ENCODE measurements at regions not wholly inside any gene's neighbourhood (a gene's known extent, or its start where the extent isn't known, plus 50 kb on each side); places are given as distances from the start of the nearest gene placed in this dataset.

GRCh38 chr2:65488527-65488926 lies 56.1 kb upstream of the SPRED2 start:
- TF ChIP-seq CTCF (IDR thresholded peaks at IDR 0.05; ENCODE audit: poor library complexity) (no peak), EZH2phosphoT487 (IDR thresholded peaks at IDR 0.05; ENCODE audit: low read depth, severe bottlenecking, unreplicated experiment) (no peak), EZH2 (IDR thresholded peaks at IDR 0.05; ENCODE audit: borderline replicate concordance) (no peak)
- no peaks in the 10 kb centered on the region for H3K4me1 ChIP-seq (ENCODE audit: insufficient read depth)
- WGBS (ENCODE audit: low lambda C conversion rate, missing lambda C conversion rate), result 93% methylated on average over 3 of the region's 3 CpGs

DNA sequence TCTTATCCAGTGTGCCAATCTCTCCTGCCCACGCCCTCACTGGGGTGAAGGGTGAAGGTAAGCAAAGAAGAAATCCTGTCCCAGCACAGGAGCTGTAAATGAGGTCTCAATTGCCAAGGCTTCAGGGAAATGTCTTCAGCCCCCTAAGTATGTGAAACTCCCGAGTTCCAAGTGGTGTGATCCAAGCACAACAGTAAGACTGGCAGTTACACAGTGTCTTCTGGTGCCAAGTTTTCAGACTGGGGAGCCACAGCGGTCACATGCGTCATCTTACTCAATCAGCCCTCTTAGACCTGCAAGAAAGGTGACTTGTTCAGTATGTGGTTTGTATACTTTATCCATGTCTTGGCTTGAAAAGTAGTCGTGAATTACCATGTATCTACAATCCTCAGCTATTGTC lies 55.0 kb upstream of the SPRED2 start:
- no peaks in the 10 kb centered on the region for H3K4me1 ChIP-seq (ENCODE audit: insufficient read depth)
- no peaks in the 10 kb centered on the region for H4K20me1 ChIP-seq (ENCODE audit: insufficient read depth, poor library complexity, severe bottlenecking)
- no peaks in the 10 kb centered on the region for H3K27me3 ChIP-seq
- no peak overlapping the region for H3K27ac ChIP-seq
- H3K9me3 ChIP-seq (ENCODE audit: low read depth), result no peaks in the 10 kb centered on the region
- no peak for DNase-seq (ENCODE audit: low spot score)
- no peak overlapping the region for H3K4me2 ChIP-seq
- 84% methylated on average over 5 of the region's 5 CpGs for WGBS (ENCODE audit: low lambda C conversion rate, missing lambda C conversion rate)
- no peak overlapping the region for H2AFZ ChIP-seq
- TF ChIP-seq EZH2 (IDR thresholded peaks at IDR 0.05; ENCODE audit: borderline replicate concordance), result no peak
- no peaks in the 10 kb centered on the region for H3K9me2 ChIP-seq (replicated peaks; ENCODE audit: insufficient read depth)
- no peaks in the 10 kb centered on the region for H3K36me3 ChIP-seq (replicated peaks; ENCODE audit: insufficient read depth, low read depth)
- no peak overlapping the region for H3K4me3 ChIP-seq
- H3K79me2 ChIP-seq, result no peaks in the 10 kb centered on the region

More at GRCh38 chr2:65488527-65488926, 56.1 kb upstream of the SPRED2 start:
- no peak for DNase-seq (ENCODE audit: low spot score)
- no peak overlapping the region for H2AFZ ChIP-seq
- no peak overlapping the region for H3K4me2 ChIP-seq
- no peaks in the 10 kb centered on the region for H3K9me2 ChIP-seq (replicated peaks; ENCODE audit: insufficient read depth)
- no peak overlapping the region for H3K4me3 ChIP-seq
- H3K27me3 ChIP-seq, result no peaks in the 10 kb centered on the region
- no peaks in the 10 kb centered on the region for H3K9me3 ChIP-seq (ENCODE audit: low read depth)
- no peak overlapping the region for H3K27ac ChIP-seq
- H4K20me1 ChIP-seq (ENCODE audit: insufficient read depth, poor library complexity, severe bottlenecking), result no peaks in the 10 kb centered on the region
- H3K36me3 ChIP-seq (replicated peaks; ENCODE audit: insufficient read depth, low read depth), result no peaks in the 10 kb centered on the region
- no peaks in the 10 kb centered on the region for H3K79me2 ChIP-seq

DNA sequence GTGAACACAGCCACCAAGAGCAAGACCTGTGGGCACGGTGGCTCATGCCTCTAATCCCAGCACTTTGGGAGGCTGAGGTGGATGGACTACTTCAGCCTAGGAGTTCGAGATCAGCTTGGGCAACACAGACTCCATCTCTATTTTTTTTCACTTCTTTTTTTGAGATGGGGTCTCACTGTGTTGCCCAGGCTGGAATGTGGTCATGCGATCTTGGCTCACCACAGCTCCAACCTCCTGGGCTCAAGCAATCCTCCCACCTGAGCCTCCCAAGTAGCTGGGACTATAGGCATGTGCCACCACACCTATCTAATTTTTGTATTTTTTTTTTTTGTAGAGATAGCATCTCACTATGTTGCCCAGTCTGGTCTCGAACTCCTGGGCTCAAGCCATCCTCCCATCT lies 54.4 kb upstream of the SPRED2 start:
- H3K27me3 ChIP-seq, result no peaks in the 10 kb centered on the region
- H3K4me1 ChIP-seq (ENCODE audit: insufficient read depth), result no peaks in the 10 kb centered on the region
- no peak for DNase-seq (ENCODE audit: low spot score)
- no peak overlapping the region for H3K4me2 ChIP-seq
- WGBS (ENCODE audit: low lambda C conversion rate, missing lambda C conversion rate), result 90% methylated on average over 4 of the region's 4 CpGs
- no peak overlapping the region for H3K27ac ChIP-seq
- H3K79me2 ChIP-seq, result no peaks in the 10 kb centered on the region
- H3K4me3 ChIP-seq, result no peak overlapping the region
- no peaks in the 10 kb centered on the region for H3K36me3 ChIP-seq (replicated peaks; ENCODE audit: insufficient read depth, low read depth)
- H2AFZ ChIP-seq, result no peak overlapping the region
- no peaks in the 10 kb centered on the region for H3K9me2 ChIP-seq (replicated peaks; ENCODE audit: insufficient read depth)
- TF ChIP-seq EZH2 (IDR thresholded peaks at IDR 0.05; ENCODE audit: borderline replicate concordance) (no peak), EZH2phosphoT487 (IDR thresholded peaks at IDR 0.05; ENCODE audit: low read depth, severe bottlenecking, unreplicated experiment) (no peak), CTCF (IDR thresholded peaks at IDR 0.05; ENCODE audit: poor library complexity) (no peak)
- no peaks in the 10 kb centered on the region for H4K20me1 ChIP-seq (ENCODE audit: insufficient read depth, poor library complexity, severe bottlenecking)
- no peaks in the 10 kb centered on the region for H3K9me3 ChIP-seq (ENCODE audit: low read depth)

- WGBS (ENCODE audit: low lambda C conversion rate, missing lambda C conversion rate), result 100% methylated on average over 2 of the region's 2 CpGs
- TF ChIP-seq EZH2phosphoT487 (IDR thresholded peaks at IDR 0.05; ENCODE audit: low read depth, severe bottlenecking, unreplicated experiment) (no peak), EZH2 (IDR thresholded peaks at IDR 0.05; ENCODE audit: borderline replicate concordance) (no peak), CTCF (IDR thresholded peaks at IDR 0.05; ENCODE audit: poor library complexity) (no peak)
- no peaks in the 10 kb centered on the region for H3K9me3 ChIP-seq (ENCODE audit: low read depth)
Measured at GRCh38 chr2:65486282-65486681, 53.9 kb upstream of the SPRED2 start.

More at GRCh38 chr2:65486282-65486681, 53.9 kb upstream of the SPRED2 start:
- Histone ChIP-seq H3K4me2 (no peak overlapping the region), H3K4me1 (ENCODE audit: insufficient read depth) (no peaks in the 10 kb centered on the region), H4K20me1 (ENCODE audit: insufficient read depth, poor library complexity, severe bottlenecking) (no peaks in the 10 kb centered on the region), H3K36me3 (replicated peaks; ENCODE audit: insufficient read depth, low read depth) (no peaks in the 10 kb centered on the region), H3K79me2 (no peaks in the 10 kb centered on the region), H3K27me3 (no peaks in the 10 kb centered on the region), H2AFZ (no peak overlapping the region), H3K9me2 (replicated peaks; ENCODE audit: insufficient read depth) (no peaks in the 10 kb centered on the region), H3K4me3 (no peak overlapping the region), H3K27ac (no peak overlapping the region)
- DNase-seq (ENCODE audit: low spot score), result no peak
